K562 (cell line): ENCODE measurements at regions not wholly inside any gene's neighbourhood (a gene's known extent, or its start where the extent isn't known, plus 50 kb on each side); places are given as distances from the start of the nearest gene placed in this dataset.

ENCODE experiments used
- ARID1B ChIP-seq: fragments of 450-650 bp; IDR thresholded peaks from 2 replicates; pipeline ENCODE4 v1.6.1; 2016; ENCODE audit warnings: antibody characterized with exemption, mild to moderate bottlenecking, inconsistent platforms
- EP300 ChIP-seq: IDR thresholded peaks from 2 replicates; pipeline ENCODE4 v1.6.1; 2012; ENCODE audit warnings: low read length, improper control_type of control experiment
- POLR3G ChIP-seq: IDR thresholded peaks from 2 replicates; pipeline ENCODE4 v1.6.1; 2011; ENCODE audit not compliant: insufficient read length, insufficient replicate concordance; ENCODE audit errors: extremely low read depth
- SRF ChIP-seq, 2 experiments: fragments of 250-450, 450-650 bp in 1 of 2; sonication (Bioruptor Pico) in 1 of 2; sonication (generic) in 1 of 2; formaldehyde crosslinking; IDR thresholded peaks; 2 replicates each; pipeline versions ENCODE4 v1.5.0 to v1.5.1; 2020 to 2022; ENCODE audit warnings: mild to moderate bottlenecking in 1 of 2, missing genetic modification reagents in 1 of 2
- TAF1 ChIP-seq: IDR thresholded peaks from 2 replicates; pipeline ENCODE4 v1.6.1; 2011; ENCODE audit warnings: mild to moderate bottlenecking, low read length, moderate library complexity; ENCODE audit not compliant: insufficient read depth, control insufficient read depth, severe bottlenecking; ENCODE audit errors: extremely low read depth
- TCF7L2 ChIP-seq: fragments of 150-350 bp; IDR thresholded peaks from 2 replicates; pipeline ENCODE4 v1.6.1; 2016; ENCODE audit warnings: low read depth, mild to moderate bottlenecking, low read length, moderate library complexity
- ZBTB40 ChIP-seq, 2 experiments: fragments of 450-650 bp in 1 of 2; sonication (generic) in 1 of 2; formaldehyde crosslinking in 1 of 2; IDR thresholded peaks; 2 replicates each; pipeline versions ENCODE4 v1.7.1 to v1.9.0; 2016 to 2022; ENCODE audit warnings: inconsistent platforms in 1 of 2, mild to moderate bottlenecking in 1 of 2, missing genetic modification reagents in 1 of 2
- ZNF280A ChIP-seq: fragments of 450-650 bp; IDR thresholded peaks from 2 replicates; pipeline ENCODE4 v1.6.1; 2018; ENCODE audit warnings: mild to moderate bottlenecking, low read depth; ENCODE audit not compliant: partially characterized antibody

- TF ChIP-seq POLR3G = no peak
- no peak for TF ChIP-seq TCF7L2
- TF ChIP-seq EP300 = no peak
- TF ChIP-seq ZBTB40 (IDR thresholded peaks at IDR 0.05) = no peak
- no peak for TF ChIP-seq ZBTB40 (CRISPR knock-in tag; IDR thresholded peaks at IDR 0.05)
- no peak for TF ChIP-seq ZNF280A
- TF ChIP-seq TAF1 = no peak
- no peak for TF ChIP-seq SRF (CRISPR knock-in tag; IDR thresholded peaks at IDR 0.05)
- TF ChIP-seq ARID1B = no peak
Observed at GRCh38 chr7:142357953-142358520, 100.2 kb upstream of the PRSS58 start.
